NCI-H82 treated with DMSO at 0.1 percent for 48 hours (cell line): ENCODE measurements at regions not wholly inside any gene's neighbourhood (a gene's known extent, or its start where the extent isn't known, plus 50 kb on each side); places are given as distances from the start of the nearest gene placed in this dataset.

ENCODE experiments used
- DNase-seq: peaks from one replicate; lab custom pipeline; 2025; ENCODE audit not compliant: unreplicated experiment; lab: John Stamatoyannopoulos, UW

GRCh38 chr16:47972246-47972985 is 183.4 kb downstream of the ABCC12 start:
- no peak for DNase-seq

- no peak for DNase-seq
Measured at GRCh38 chr16:47971225-47971624, 184.6 kb downstream of the ABCC12 start.

GRCh38 chr16:47970291-47970931 is 185.4 kb downstream of the ABCC12 start:
- DNase-seq = no peak

- DNase-seq = no peak
Measured at GRCh38 chr16:47967374-47967773, 188.4 kb downstream of the ABCC12 start.

GRCh38 chr16:47966325-47966724 is 189.5 kb downstream of the ABCC12 start:
- DNase-seq = no peak

- DNase-seq = no peak
Measured at GRCh38 chr16:47965439-47965838, 190.4 kb downstream of the ABCC12 start.

- DNase-seq = no peak
Measured at GRCh38 chr16:47958726-47959125, 197.1 kb downstream of the ABCC12 start.

- no peak for DNase-seq
Measured at GRCh38 chr16:47956916-47957315, 198.9 kb downstream of the ABCC12 start.

GRCh38 chr16:47949714-47950113 is 206.1 kb downstream of the ABCC12 start:
- DNase-seq = no peak

GRCh38 chr16:47949276-47949675 is 206.5 kb downstream of the ABCC12 start:
- DNase-seq = no peak

GRCh38 chr16:47947723-47948122 is 208.1 kb downstream of the ABCC12 start:
- no peak for DNase-seq

GRCh38 chr16:47946092-47946491 is 209.7 kb downstream of the ABCC12 start:
- DNase-seq = no peak

GRCh38 chr16:47944589-47944988 is 211.2 kb downstream of the ABCC12 start:
- DNase-seq = no peak

- DNase-seq = no peak
Measured at GRCh38 chr16:47943235-47943634, 212.6 kb downstream of the ABCC12 start.

GRCh38 chr16:47940466-47940865 is 215.3 kb downstream of the ABCC12 start:
- DNase-seq = no peak

- DNase-seq = no peak
Measured at GRCh38 chr16:47939680-47940079, 216.1 kb downstream of the ABCC12 start.

- DNase-seq = no peak
Measured at GRCh38 chr16:47938272-47938671, 217.5 kb downstream of the ABCC12 start.

GRCh38 chr16:47928008-47928407 is 227.8 kb downstream of the ABCC12 start:
- no peak for DNase-seq

- DNase-seq = no peak
Measured at GRCh38 chr16:47927330-47927729, 228.5 kb downstream of the ABCC12 start.

GRCh38 chr16:47925811-47926460 is 229.9 kb downstream of the ABCC12 start:
- no peak for DNase-seq

GRCh38 chr16:47924950-47925349 is 230.8 kb downstream of the ABCC12 start:
- no peak for DNase-seq

GRCh38 chr16:47921535-47921934 is 234.3 kb downstream of the ABCC12 start:
- no peak for DNase-seq
